ENCODE measurements at regions not wholly inside any gene's neighbourhood (a gene's known extent, or its start where the extent isn't known, plus 50 kb on each side); places are given as distances from the start of the nearest gene placed in this dataset.

GRCh38 chr21:36591326-36591970, 107.5 kb upstream of the SIM2 start:
- 82% methylated on average over 16 of the region's 16 CpGs for whole genome bisulfite sequencing
- Histone ChIP-seq H3K27ac (no peak overlapping the region), H3K4me1 (replicated peaks) (no peaks in the 10 kb centered on the region), H3K27me3 (replicated peaks; ENCODE audit: insufficient read depth) (no peaks in the 10 kb centered on the region), H3K4me3 (no peak overlapping the region), H3K36me3 (no peaks in the 10 kb centered on the region), H3K9me3 (no peaks in the 10 kb centered on the region)
- intact Hi-C loops (cut with DNase I), result no loop called here
- no peak for DNase-seq (ENCODE audit: low spot score)
- TF ChIP-seq POLR2AphosphoS5 (IDR thresholded peaks at IDR 0.05), result no peak
- no peak for TF ChIP-seq POLR2A (IDR thresholded peaks at IDR 0.05)
- TF ChIP-seq, protein P1, sequence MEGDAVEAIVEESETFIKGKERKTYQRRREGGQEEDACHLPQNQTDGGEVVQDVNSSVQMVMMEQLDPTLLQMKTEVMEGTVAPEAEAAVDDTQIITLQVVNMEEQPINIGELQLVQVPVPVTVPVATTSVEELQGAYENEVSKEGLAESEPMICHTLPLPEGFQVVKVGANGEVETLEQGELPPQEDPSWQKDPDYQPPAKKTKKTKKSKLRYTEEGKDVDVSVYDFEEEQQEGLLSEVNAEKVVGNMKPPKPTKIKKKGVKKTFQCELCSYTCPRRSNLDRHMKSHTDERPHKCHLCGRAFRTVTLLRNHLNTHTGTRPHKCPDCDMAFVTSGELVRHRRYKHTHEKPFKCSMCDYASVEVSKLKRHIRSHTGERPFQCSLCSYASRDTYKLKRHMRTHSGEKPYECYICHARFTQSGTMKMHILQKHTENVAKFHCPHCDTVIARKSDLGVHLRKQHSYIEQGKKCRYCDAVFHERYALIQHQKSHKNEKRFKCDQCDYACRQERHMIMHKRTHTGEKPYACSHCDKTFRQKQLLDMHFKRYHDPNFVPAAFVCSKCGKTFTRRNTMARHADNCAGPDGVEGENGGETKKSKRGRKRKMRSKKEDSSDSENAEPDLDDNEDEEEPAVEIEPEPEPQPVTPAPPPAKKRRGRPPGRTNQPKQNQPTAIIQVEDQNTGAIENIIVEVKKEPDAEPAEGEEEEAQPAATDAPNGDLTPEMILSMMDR (IDR thresholded peaks at IDR 0.05), result no peak

DNA sequence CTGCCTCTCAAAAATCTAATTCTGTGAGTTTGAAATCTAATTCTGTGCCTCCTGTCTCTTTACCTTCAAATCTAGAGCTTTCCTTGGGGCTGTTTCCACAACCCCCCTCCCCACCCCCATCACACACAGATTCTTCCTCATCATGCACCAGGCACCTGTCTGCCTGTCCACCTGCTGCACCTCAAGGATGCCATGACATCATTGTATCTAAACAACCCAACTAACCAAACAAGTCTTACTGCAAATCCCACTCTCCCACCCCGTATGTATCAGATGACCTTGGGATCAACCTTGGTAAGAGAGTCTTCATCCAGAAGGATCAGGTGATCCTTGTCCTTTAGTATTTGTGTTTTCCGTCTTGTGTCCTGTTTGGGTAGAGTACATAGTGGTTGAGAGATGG, 102.7 kb upstream of the SIM2 start:
- intact Hi-C loops (cut with DNase I), result no loop called here
- TF ChIP-seq, protein P1 (IDR thresholded peaks at IDR 0.05), result no peak
- TF ChIP-seq POLR2A (IDR thresholded peaks at IDR 0.05), result no peak
- no peak for TF ChIP-seq POLR2AphosphoS5 (IDR thresholded peaks at IDR 0.05)

GRCh38 chr21:36601362-36601761, 97.6 kb upstream of the SIM2 start:
- H3K27me3 ChIP-seq (replicated peaks; ENCODE audit: insufficient read depth), result no peaks in the 10 kb centered on the region
- intact Hi-C loops (cut with DNase I), result no loop called here
- 73% methylated on average over 3 of the region's 3 CpGs for WGBS

More for the DNA sequence above, 102.7 kb upstream of the SIM2 start:
- DNase-seq (ENCODE audit: low spot score), result no peak
- H3K27ac ChIP-seq, result no peak overlapping the region
- H3K4me3 ChIP-seq, result no peak overlapping the region
- no peaks in the 10 kb centered on the region for H3K4me1 ChIP-seq (replicated peaks)
- WGBS, result 78% methylated on average over 2 of the region's 2 CpGs
- no peaks in the 10 kb centered on the region for H3K27me3 ChIP-seq (replicated peaks; ENCODE audit: insufficient read depth)
- H3K9me3 ChIP-seq, result no peaks in the 10 kb centered on the region
- no peaks in the 10 kb centered on the region for H3K36me3 ChIP-seq

GRCh38 chr21:36602735-36603134, 96.2 kb upstream of the SIM2 start:
- no peaks in the 10 kb centered on the region for H3K36me3 ChIP-seq
- TF ChIP-seq POLR2AphosphoS5 (IDR thresholded peaks at IDR 0.05) (peak; percentile 63), POLR2A (IDR thresholded peaks at IDR 0.05) (no peak)
- intact Hi-C loops (cut with DNase I), result no loop called here
- no peaks in the 10 kb centered on the region for H3K27me3 ChIP-seq (replicated peaks; ENCODE audit: insufficient read depth)
- no peak overlapping the region for H3K27ac ChIP-seq
- 48% methylated on average over 8 of the region's 8 CpGs for WGBS
- no peak overlapping the region for H3K4me3 ChIP-seq
- H3K9me3 ChIP-seq, result no peaks in the 10 kb centered on the region
- peak; percentile 41 for DNase-seq (ENCODE audit: low spot score)
- H3K4me1 ChIP-seq (replicated peaks), result no peaks in the 10 kb centered on the region

More at GRCh38 chr21:36601362-36601761, 97.6 kb upstream of the SIM2 start:
- H3K36me3 ChIP-seq, result no peaks in the 10 kb centered on the region
- H3K9me3 ChIP-seq, result no peaks in the 10 kb centered on the region
- H3K4me3 ChIP-seq, result no peak overlapping the region
- no peak for TF ChIP-seq POLR2AphosphoS5 (IDR thresholded peaks at IDR 0.05)
- TF ChIP-seq, protein P1 (IDR thresholded peaks at IDR 0.05), result no peak
- TF ChIP-seq POLR2A (IDR thresholded peaks at IDR 0.05), result no peak
- no peak overlapping the region for H3K27ac ChIP-seq
- DNase-seq (ENCODE audit: low spot score), result no peak
- H3K4me1 ChIP-seq (replicated peaks), result no peaks in the 10 kb centered on the region

- H3K4me3 ChIP-seq, result no peak overlapping the region
- no peaks in the 10 kb centered on the region for H3K36me3 ChIP-seq
- intact Hi-C loops (cut with DNase I), result no loop called here
- H3K4me1 ChIP-seq (replicated peaks), result no peaks in the 10 kb centered on the region
- no peaks in the 10 kb centered on the region for H3K27me3 ChIP-seq (replicated peaks; ENCODE audit: insufficient read depth)
- TF ChIP-seq POLR2AphosphoS5 (IDR thresholded peaks at IDR 0.05) (no peak), POLR2A (IDR thresholded peaks at IDR 0.05) (no peak)
- TF ChIP-seq, protein P1 (IDR thresholded peaks at IDR 0.05), result no peak
- DNase-seq (ENCODE audit: low spot score), result no peak
- no peaks in the 10 kb centered on the region for H3K9me3 ChIP-seq
- H3K27ac ChIP-seq, result no peak overlapping the region
- 64% methylated on average over 2 of the region's 2 CpGs for WGBS
These were observed 95.7 kb upstream of the SIM2 start for GRCh38 chr21:36603221-36603620.

All from prostate gland (tissue), 2 donors.